ENCODE measurements at regions not wholly inside any gene's neighbourhood (a gene's known extent, or its start where the extent isn't known, plus 50 kb on each side); places are given as distances from the start of the nearest gene placed in this dataset.

- no peak for DNase-seq (ENCODE audit: low spot score)
These were observed 981.6 kb upstream of the FAT3 start for GRCh38 chr11:91243051-91243450.

GRCh38 chr11:91241226-91241625 is 983.4 kb upstream of the FAT3 start:
- no peak for DNase-seq (ENCODE audit: low spot score)

GRCh38 chr11:91239359-91239758 is 985.3 kb upstream of the FAT3 start:
- no peak for DNase-seq (ENCODE audit: low spot score)

GRCh38 chr11:91231226-91231625 is 993.4 kb upstream of the FAT3 start:
- DNase-seq (ENCODE audit: low spot score) = no peak

- DNase-seq (ENCODE audit: low spot score) = no peak
These were observed 994.0 kb upstream of the FAT3 start for GRCh38 chr11:91230647-91231046.

- no peak for DNase-seq (ENCODE audit: low spot score)
These were observed 1000.0 kb upstream of the CHORDC1 start for GRCh38 chr11:91222830-91223229.

GRCh38 chr11:91220476-91221202 is 997.8 kb upstream of the CHORDC1 start:
- DNase-seq (ENCODE audit: low spot score) = no peak

GRCh38 chr11:91219535-91219934 is 996.7 kb upstream of the CHORDC1 start:
- DNase-seq (ENCODE audit: low spot score) = no peak

- DNase-seq (ENCODE audit: low spot score) = no peak
These were observed 986.9 kb upstream of the CHORDC1 start for GRCh38 chr11:91209751-91210150.

- no peak for DNase-seq (ENCODE audit: low spot score)
These were observed 986.5 kb upstream of the CHORDC1 start for GRCh38 chr11:91209306-91209705.

- DNase-seq (ENCODE audit: low spot score) = no peak
These were observed 977.0 kb upstream of the CHORDC1 start for GRCh38 chr11:91199866-91200265.

- no peak for DNase-seq (ENCODE audit: low spot score)
These were observed 971.7 kb upstream of the CHORDC1 start for GRCh38 chr11:91194546-91194945.

- no peak for DNase-seq (ENCODE audit: low spot score)
These were observed 965.6 kb upstream of the CHORDC1 start for GRCh38 chr11:91188484-91188883.

GRCh38 chr11:91187314-91187713 is 964.5 kb upstream of the CHORDC1 start:
- DNase-seq (ENCODE audit: low spot score) = no peak

GRCh38 chr11:91178366-91178765 is 955.5 kb upstream of the CHORDC1 start:
- DNase-seq (ENCODE audit: low spot score) = no peak

GRCh38 chr11:91174734-91175133 is 951.9 kb upstream of the CHORDC1 start:
- DNase-seq (ENCODE audit: low spot score) = no peak

- DNase-seq (ENCODE audit: low spot score) = no peak
These were observed 951.3 kb upstream of the CHORDC1 start for GRCh38 chr11:91174193-91174592.

- DNase-seq (ENCODE audit: low spot score) = no peak
These were observed 950.9 kb upstream of the CHORDC1 start for GRCh38 chr11:91173701-91174100.

- DNase-seq (ENCODE audit: low spot score) = no peak
These were observed 947.9 kb upstream of the CHORDC1 start for GRCh38 chr11:91170711-91171110.

- DNase-seq (ENCODE audit: low spot score) = no peak
These were observed 941.6 kb upstream of the CHORDC1 start for GRCh38 chr11:91164452-91164822.

- DNase-seq (ENCODE audit: low spot score) = no peak
These were observed 941.0 kb upstream of the CHORDC1 start for GRCh38 chr11:91163619-91164451.

GRCh38 chr11:91160661-91161060 is 937.8 kb upstream of the CHORDC1 start:
- no peak for DNase-seq (ENCODE audit: low spot score)

- no peak for DNase-seq (ENCODE audit: low spot score)
These were observed 936.2 kb upstream of the CHORDC1 start for GRCh38 chr11:91158891-91159537.

All from mucosa of gallbladder (tissue), 1 donor.